ENCODE measurements at regions not wholly inside any gene's neighbourhood (a gene's known extent, or its start where the extent isn't known, plus 50 kb on each side); places are given as distances from the start of the nearest gene placed in this dataset.

- no peak for TF ChIP-seq EZH2 (IDR thresholded peaks at IDR 0.05)
- no peak for TF ChIP-seq POLR2AphosphoS5 (IDR thresholded peaks at IDR 0.05; ENCODE audit: borderline replicate concordance, low read depth, low read length)
- no peak for TF ChIP-seq FOXP2 (optimal IDR thresholded peaks at IDR 0.05; ENCODE audit: control extremely low read depth, extremely low read length, insufficient read depth)
These were observed 95.1 kb upstream of the GRIN2B start for GRCh38 chr12:14076538-14076937.
